ENCODE measurements at regions not wholly inside any gene's neighbourhood (a gene's known extent, or its start where the extent isn't known, plus 50 kb on each side); places are given as distances from the start of the nearest gene placed in this dataset.

GRCh38 chr10:10067644-10068043, 950.0 kb upstream of the CELF2 start:
- TF ChIP-seq POLR2A (IDR thresholded peaks at IDR 0.05) (no peak), CTCF (IDR thresholded peaks at IDR 0.05) (no peak)

Data from thyroid gland (tissue), 4 donors.